ENCODE measurements at regions not wholly inside any gene's neighbourhood (a gene's known extent, or its start where the extent isn't known, plus 50 kb on each side); places are given as distances from the start of the nearest gene placed in this dataset.

DNA sequence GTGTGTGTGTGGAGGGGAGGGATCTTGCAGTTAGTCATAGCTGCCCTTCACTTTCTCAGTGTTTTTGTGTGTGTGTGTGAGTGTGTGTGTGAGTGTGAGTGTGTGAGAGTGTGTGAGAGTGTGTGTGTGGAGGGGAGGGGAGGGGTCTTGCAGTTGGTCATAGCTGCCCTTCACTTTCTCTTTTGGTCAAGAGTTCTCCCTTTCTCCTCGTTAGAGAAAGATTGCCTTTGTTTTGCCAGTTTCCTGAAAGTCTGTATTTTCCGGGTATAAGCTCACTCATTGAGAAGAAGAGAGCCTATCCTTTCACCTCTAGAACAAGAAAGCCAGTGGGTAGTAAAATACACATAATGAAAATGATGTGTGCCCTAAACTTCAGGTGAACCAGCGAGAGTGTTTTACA, 75.2 kb upstream of the ENPP6 start:
- TF ChIP-seq ZNF165 (CRISPR knock-in tag; IDR thresholded peaks at IDR 0.05; ENCODE audit: borderline replicate concordance) (no peak), HDAC1 (IDR thresholded peaks at IDR 0.05) (no peak), TEAD2 (tag; IDR thresholded peaks at IDR 0.05) (no peak), SPI1 (IDR thresholded peaks at IDR 0.05; ENCODE audit: borderline replicate concordance, low read depth, low read length) (no peak), ZZZ3 (IDR thresholded peaks at IDR 0.05) (no peak), NFRKB (IDR thresholded peaks at IDR 0.05; ENCODE audit: low read depth) (no peak)
- TF ChIP-seq, protein P1, sequence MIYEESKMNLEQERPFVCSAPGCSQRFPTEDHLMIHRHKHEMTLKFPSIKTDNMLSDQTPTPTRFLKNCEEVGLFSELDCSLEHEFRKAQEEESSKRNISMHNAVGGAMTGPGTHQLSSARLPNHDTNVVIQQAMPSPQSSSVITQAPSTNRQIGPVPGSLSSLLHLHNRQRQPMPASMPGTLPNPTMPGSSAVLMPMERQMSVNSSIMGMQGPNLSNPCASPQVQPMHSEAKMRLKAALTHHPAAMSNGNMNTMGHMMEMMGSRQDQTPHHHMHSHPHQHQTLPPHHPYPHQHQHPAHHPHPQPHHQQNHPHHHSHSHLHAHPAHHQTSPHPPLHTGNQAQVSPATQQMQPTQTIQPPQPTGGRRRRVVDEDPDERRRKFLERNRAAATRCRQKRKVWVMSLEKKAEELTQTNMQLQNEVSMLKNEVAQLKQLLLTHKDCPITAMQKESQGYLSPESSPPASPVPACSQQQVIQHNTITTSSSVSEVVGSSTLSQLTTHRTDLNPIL (CRISPR knock-in tag; IDR thresholded peaks at IDR 0.05), result no peak
- TF ChIP-seq, protein P2, sequence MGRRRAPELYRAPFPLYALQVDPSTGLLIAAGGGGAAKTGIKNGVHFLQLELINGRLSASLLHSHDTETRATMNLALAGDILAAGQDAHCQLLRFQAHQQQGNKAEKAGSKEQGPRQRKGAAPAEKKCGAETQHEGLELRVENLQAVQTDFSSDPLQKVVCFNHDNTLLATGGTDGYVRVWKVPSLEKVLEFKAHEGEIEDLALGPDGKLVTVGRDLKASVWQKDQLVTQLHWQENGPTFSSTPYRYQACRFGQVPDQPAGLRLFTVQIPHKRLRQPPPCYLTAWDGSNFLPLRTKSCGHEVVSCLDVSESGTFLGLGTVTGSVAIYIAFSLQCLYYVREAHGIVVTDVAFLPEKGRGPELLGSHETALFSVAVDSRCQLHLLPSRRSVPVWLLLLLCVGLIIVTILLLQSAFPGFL (CRISPR knock-in tag; IDR thresholded peaks at IDR 0.05), result no peak
- TF ChIP-seq, protein P3, sequence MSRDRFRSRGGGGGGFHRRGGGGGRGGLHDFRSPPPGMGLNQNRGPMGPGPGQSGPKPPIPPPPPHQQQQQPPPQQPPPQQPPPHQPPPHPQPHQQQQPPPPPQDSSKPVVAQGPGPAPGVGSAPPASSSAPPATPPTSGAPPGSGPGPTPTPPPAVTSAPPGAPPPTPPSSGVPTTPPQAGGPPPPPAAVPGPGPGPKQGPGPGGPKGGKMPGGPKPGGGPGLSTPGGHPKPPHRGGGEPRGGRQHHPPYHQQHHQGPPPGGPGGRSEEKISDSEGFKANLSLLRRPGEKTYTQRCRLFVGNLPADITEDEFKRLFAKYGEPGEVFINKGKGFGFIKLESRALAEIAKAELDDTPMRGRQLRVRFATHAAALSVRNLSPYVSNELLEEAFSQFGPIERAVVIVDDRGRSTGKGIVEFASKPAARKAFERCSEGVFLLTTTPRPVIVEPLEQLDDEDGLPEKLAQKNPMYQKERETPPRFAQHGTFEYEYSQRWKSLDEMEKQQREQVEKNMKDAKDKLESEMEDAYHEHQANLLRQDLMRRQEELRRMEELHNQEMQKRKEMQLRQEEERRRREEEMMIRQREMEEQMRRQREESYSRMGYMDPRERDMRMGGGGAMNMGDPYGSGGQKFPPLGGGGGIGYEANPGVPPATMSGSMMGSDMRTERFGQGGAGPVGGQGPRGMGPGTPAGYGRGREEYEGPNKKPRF (IDR thresholded peaks at IDR 0.05; ENCODE audit: low read depth, low read length), result no peak
- TF ChIP-seq, protein P4, sequence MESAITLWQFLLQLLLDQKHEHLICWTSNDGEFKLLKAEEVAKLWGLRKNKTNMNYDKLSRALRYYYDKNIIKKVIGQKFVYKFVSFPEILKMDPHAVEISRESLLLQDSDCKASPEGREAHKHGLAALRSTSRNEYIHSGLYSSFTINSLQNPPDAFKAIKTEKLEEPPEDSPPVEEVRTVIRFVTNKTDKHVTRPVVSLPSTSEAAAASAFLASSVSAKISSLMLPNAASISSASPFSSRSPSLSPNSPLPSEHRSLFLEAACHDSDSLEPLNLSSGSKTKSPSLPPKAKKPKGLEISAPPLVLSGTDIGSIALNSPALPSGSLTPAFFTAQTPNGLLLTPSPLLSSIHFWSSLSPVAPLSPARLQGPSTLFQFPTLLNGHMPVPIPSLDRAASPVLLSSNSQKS (CRISPR knock-in tag; IDR thresholded peaks at IDR 0.05), result no peak

Data from K562 (cell line).